ENCODE measurements at regions not wholly inside any gene's neighbourhood (a gene's known extent, or its start where the extent isn't known, plus 50 kb on each side); places are given as distances from the start of the nearest gene placed in this dataset.

DNA sequence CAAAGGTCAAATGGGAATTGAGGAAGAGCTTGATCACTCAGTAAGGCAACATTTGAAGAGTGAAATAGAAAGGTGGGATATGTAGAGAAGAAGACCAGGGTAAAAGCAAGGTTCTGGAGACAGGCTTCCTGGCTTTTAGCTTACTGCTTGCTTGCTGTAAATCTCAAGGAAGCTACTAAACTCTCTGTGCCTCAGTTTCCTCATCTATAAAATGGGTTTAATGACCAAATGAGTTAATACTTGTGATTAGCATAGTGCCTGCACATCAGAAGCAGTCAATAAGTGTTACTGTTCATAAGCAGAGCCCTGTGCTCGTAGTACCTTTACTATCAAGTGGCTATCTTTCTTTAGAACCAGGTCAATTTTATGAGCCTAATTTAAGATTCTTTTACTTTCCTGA, 222.2 kb upstream of the ITGA4 start:
- intact Hi-C loops (cut with DNase I), result no loop called here

DNA sequence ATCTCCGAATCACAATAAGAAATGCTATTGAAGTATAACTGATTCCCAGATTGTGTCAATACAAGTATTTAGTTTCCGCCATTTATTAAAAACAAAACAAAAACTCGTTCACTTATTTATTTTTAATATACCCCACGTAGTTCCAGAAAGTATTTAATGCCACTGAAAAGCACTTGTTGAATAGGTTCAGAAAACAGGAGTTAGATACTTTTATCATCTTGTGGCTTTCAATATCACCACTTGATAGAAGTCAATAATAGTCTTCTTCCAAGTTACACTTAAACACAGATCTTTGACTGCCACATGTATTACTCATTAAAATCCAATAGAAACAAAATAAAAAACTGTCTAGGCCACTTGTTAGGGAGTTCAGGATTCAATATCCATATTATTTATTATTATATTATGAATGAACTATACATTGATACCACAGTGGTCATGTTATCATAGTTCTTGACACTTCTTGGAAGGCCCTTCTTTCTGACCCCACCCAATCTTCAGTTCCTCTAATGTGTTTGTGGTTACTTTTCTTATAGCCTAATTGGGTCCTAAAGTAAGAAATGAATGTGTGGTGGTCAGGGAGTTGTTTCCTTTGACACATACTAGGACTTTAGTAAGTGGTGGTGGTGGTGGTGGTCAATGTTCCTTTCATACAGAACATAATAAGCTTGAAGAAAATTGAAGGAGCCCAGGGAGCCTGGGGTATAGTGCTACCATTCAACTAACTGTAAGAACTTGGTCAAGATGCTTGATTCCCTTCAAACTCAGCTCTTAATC, 221.3 kb upstream of the ITGA4 start:
- no peak for DNase-seq (ENCODE audit: low spot score)

More for the DNA sequence above, 222.2 kb upstream of the ITGA4 start:
- no peak for DNase-seq (ENCODE audit: low spot score)

DNA sequence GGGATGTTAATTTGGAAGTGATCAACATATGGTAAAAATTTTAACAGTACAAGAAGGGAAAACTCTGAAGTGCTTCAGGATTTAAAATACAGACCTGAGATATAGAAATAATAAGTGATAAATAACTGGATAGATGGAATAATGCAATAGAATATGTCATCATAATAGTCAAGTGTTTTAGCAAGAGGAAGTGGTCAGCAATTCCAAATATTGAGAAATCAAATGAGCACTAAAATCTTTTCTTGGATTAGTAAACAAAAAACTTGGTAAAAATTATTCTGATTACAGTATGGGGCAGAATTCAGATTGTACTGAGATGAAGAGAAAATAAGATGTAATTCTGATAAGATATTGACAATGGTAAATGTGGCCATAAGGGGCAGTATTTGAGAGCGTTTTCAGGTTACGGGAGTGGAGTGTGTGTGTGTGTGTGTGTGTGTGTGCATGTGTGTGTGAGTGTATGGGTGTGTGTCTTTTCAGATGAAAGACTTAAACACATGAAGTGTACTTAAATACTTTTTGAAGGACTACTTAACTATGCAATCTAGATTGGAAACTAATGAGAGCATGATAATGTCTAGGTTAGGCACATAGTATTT, 217.9 kb upstream of the ITGA4 start:
- no peak for DNase-seq (ENCODE audit: low spot score)
- intact Hi-C loops (cut with DNase I), result no loop called here

More for the DNA sequence above, 221.3 kb upstream of the ITGA4 start:
- intact Hi-C loops (cut with DNase I), result no loop called here

DNA sequence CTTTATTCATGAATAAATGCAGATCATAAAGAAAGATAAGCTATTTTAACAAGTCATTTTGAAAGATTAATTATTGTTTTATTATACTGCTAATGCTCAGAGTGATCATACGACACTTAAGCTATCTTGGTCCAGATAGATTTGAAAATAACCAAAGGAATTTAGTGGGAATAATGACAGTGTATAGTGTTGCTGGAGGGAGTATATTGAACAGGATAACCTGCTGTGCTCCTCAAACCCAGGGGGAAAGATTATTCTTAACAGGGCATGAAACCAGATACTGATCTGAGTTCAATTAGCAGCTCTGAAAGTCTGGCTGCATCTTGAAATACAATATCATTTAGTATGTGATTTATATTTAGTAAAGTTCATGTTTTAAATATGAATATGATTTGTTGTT, 216.3 kb upstream of the ITGA4 start:
- intact Hi-C loops (cut with DNase I), result no loop called here
- no peak for DNase-seq (ENCODE audit: low spot score)

DNA sequence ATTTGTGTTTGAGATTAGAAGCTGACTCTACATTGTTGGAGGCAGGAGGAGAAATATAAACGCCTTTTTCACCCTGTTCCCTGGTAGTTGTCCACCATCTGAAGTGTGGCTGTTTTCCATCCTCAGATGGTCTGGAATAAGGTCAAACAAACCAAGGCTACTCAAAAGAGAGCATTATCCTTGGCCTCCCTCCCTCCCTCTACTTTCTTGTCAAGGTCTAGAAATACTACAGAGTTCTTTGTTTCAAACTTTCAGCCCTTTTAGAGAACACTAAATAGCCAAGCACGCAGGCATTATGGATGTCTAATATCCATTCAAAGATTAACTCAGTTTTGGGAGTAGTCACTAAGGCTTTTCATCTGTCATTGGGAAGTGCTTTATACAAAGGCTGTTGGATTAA, 215.8 kb upstream of the ITGA4 start:
- intact Hi-C loops (cut with DNase I), result no loop called here
- DNase-seq (ENCODE audit: low spot score), result no peak

DNA sequence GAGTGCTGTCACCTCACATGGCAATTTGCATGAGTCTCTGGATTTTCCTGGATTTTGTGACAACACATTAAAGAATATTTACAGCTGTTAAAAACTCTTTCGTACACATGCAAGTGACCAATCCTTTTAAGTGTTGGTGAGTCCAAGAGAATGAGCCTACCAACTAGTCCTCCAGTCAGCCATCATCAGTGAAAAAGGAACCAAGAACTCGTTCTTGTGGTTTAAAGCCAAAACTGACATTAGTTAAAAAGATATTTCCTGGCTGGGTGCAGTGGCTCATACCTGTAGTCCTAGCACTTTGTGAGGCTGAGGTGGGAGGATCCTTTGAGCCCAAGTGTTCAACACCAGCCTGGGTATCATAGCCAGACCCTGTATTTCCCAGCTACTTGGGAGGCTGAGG, 215.4 kb upstream of the ITGA4 start:
- DNase-seq (ENCODE audit: low spot score), result no peak
- intact Hi-C loops (cut with DNase I), result no loop called here

DNA sequence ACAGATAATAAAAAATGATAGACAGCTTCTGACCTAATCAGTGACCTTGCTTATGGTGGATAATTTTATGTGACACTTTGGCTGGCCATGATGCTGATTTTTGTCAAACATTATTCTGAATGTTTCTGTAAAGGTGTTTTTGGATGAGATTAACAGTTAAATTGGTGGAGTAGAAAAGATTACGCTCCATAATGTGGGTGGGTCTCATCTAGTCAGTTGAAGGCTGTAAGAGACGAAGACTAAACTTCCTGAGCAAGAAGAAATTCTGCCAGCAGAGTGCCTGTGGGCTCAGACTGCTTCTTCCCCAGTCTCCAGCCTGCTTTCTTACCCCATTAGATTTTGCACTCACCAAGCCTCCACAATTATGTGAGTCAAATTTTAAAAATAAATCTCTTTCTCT, 214.9 kb upstream of the ITGA4 start:
- intact Hi-C loops (cut with DNase I), result no loop called here
- DNase-seq (ENCODE audit: low spot score), result no peak

DNA sequence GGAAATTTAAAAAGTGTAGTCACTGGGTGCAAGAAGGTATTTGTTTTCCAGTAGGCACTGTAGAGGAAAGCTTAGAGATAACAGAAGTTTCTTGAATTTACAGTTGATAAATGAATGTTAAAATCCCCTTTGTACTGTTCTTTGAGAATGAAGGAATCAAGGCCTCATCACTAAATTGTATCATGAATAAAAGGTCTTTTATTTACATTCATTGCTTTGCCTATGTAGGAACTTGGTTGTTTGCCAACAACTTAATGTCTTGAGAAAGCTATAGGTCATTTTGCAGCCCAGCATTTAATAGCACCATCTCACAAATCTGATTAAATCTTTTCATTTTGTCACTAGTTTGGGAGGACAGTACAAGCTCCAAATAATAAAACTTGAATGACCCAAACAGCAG, 213.9 kb upstream of the ITGA4 start:
- DNase-seq (ENCODE audit: low spot score), result no peak
- intact Hi-C loops (cut with DNase I), result no loop called here

DNA sequence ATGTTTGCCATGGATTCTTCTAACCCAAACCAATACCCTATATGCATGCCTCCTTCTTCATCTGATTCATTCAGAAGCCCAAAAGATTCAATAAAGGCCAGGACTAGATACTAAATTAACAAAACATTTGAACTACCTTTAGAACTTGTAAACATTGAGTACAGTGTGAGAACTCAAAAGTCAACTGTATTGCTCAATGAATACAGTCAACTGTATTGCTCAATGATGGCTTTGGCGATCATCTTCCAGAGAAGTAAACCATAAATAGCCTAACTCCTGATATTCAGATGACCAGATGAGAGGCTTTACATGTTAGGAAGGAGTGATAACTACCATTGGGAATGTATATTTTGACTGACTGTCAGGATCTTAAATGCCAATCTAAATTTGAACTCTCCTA, 206.5 kb upstream of the ITGA4 start:
- intact Hi-C loops (cut with DNase I), result no loop called here
- DNase-seq (ENCODE audit: low spot score), result no peak

DNA sequence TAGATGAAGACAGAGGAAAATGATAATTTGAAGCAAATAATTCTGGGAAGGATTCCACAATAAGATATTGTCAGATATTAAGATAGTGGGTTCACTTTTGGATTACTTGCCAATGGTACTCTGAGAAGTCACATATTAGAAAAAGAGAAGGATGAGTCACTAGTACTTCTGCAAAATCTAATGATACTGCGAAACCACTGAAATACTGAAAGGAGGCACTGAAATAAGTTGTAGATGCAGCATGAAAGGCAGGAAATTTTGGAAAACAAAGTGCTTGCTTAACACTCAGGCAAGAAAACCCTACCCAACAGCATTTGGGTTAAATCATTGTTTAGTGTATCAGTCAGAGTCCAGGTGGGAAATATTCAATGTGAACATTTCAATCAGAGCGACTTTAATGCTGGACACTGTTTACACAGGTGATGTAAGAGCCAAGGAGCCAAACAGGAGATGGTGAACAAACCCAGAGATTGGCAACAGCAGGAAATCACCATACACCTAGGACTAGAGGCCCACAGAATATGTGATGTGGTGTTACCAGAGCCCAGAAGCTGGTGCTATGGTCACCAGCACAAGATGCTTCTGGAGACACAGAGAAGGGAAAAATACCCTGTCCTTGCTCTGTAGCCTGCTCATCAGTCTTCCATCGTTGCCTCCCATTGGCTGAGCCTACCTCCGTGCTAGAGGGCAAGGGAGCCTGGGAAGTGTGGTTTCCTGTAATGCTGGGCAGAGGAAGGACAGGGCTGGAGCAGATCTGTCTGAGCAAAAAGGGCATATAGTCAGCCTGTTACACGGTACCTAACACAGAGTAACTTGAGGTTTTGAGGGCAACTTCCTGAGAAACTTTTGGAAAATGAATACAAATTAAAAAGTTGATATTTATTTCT, 204.7 kb upstream of the ITGA4 start:
- intact Hi-C loops (cut with DNase I), result loop anchor here (1.0 kb wide), 1 partner anchor 10 kb away; no protein-coding TSS in a partner anchor
- DNase-seq (ENCODE audit: low spot score), result no peak

DNA sequence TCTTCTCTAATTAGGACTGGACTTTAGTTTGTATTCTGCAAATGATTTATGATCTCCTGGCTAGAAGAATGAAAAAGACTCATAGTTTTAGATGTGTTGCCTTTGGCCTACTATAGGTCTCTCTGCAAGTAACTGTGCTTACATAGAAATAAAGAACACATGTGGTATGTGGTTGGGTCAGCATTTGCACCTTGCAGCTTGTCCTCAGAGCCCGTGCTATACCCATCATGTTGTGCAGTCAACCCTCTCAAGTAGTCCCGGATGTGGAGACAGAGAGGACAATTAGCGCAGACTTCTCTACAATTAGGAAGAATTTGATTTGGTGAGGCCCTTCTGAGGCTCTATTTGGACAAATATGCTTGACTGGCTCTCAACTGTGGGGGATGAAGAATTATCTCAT, 203.7 kb upstream of the ITGA4 start:
- no peak for DNase-seq (ENCODE audit: low spot score)
- intact Hi-C loops (cut with DNase I), result no loop called here

DNA sequence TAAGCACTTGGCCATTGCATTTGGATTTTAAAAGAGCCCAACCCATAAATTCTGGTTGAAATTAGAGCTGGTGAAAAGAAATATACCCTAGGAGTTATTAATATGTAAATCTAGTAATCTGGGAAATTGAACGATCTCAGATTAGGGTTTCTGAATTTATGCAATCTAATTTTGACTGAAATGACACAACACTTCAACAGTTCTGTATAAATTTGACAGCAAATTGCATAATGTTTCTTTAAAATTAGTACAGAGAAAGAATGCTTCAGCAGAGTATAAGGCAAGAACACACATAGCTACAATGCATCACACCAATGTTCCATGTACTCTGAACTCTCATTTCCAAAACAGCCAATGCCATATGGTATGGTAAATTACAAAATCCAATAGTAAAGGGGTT, 201.5 kb upstream of the ITGA4 start:
- no peak for DNase-seq (ENCODE audit: low spot score)
- intact Hi-C loops (cut with DNase I), result no loop called here

DNA sequence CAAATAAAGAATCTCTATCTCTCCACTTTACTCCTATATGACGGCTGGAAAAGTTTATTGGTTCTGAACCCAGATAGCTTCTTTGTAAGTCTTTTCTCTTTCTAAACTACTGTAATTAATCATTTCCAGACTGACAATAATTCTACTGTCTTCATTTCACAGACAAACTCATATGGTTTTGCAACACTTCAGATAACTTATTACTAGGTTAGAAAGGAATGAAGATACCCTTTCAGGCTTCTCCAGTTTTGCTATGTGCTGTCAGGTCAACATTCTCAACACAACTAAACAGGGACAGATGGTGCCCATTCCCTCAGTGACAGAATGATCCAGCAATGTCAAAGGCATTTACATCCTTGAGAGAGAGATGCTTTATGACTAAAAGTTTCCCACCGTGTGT, 198.5 kb upstream of the ITGA4 start:
- no peak for DNase-seq (ENCODE audit: low spot score)
- intact Hi-C loops (cut with DNase I), result no loop called here

DNA sequence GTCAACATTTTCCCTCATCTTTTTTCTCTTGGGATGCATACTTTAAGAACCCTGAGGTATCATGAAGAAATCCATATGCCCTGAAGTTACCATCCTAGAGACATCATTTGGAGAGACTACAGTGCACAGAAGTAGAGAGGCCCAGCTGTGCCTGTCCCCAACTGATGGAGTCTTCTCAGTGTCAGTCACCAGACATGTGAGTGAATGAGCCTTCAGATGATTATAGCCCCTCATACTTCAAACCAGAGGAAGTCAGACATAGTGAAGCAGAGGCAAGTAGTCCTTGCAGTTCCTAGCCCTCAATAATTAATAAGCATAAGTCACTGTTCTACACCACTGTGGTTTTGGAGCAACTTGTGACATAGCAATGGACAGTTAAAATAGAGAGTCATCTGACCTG, 194.4 kb upstream of the ITGA4 start:
- intact Hi-C loops (cut with DNase I), result loop anchor here (1.0 kb wide), 1 partner anchor 10 kb away; no protein-coding TSS in a partner anchor
- DNase-seq (ENCODE audit: low spot score), result no peak

DNA sequence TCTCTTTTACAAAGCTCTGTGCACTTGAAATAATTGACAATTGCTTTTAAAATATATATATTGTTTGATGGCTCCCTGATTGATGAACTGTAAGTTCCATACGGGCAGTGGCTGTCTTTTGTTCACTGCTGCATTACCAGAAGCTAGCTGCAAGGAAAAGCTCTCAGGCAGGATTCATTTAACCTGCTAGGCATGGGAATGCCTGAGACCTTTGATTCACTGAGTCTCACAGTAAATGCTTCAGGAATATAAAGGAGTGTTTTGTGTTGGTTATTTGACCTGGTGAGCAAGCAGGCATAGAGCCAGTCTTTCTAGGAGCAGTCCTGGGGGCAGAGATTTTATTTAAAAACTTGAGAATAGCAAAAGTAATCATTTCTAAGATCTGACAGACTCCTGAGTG, 193.2 kb upstream of the ITGA4 start:
- no peak for DNase-seq (ENCODE audit: low spot score)
- intact Hi-C loops (cut with DNase I), result no loop called here

DNA sequence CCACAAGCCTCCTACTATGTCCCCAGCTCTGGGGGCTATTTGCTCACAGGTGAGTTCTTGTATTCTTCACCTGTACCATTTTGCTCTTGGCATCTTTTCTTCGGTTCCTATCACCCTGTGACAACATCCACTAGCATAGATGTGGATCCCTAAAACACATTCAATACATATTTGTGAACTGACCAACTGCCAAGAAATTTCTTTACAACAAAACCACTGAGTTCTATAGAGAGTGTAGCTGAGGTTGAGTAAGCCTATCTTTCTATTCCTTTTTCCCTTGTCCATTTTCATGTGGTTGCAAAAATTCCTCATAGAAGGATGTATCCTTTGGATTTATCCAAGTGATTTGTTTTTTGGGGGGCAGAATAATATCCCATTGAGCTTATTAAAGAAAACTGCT, 192.7 kb upstream of the ITGA4 start:
- DNase-seq (ENCODE audit: low spot score), result no peak
- intact Hi-C loops (cut with DNase I), result no loop called here

DNA sequence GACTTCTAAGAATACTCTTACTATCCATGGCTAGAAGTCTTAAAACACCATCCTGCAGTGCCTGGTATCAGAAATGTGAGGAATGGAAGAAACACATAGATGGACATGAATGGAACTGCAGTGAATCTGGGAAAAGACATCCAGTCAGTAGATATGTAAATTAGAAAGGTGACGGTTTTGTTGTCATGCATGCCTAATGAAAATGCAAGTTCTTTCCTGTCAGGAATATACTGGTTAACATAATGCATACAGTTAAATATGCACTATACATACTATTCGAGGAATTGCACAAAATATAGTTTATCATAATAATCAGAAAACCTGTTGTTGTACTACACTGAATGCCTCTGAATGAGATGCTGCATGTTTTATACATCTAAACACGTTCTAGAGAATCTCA, 190.6 kb upstream of the ITGA4 start:
- intact Hi-C loops (cut with DNase I), result no loop called here
- no peak for DNase-seq (ENCODE audit: low spot score)

DNA sequence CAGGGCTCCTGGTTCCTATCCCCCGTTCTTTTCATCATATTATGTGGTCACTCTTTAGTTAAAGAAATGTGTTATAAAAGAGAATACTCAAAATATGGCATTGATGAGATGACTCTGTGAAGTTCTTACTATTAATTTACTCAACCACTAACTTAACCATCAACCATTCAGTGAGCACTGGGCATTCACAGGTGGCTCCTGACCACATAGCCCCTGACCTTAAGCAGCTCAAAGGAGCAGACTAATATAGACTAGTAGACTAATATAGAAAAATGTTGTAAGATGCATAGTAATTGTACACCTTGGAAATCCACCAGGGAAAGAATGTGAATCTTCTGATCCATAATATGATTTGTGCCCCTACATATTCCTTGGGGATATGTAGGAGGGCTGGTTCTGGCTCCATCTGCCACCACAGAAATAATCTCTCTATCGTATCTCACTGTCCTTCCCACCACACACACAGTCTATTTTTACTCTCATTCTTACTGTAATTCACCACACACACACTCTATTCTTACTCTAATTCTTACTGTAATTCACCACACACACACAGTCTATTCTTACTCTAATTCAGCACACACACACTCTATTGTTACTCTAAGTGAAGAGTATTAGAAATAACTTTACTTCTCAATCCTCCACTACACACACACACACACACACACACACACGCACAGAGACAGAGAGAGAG, 188.9 kb upstream of the ITGA4 start:
- no peak for DNase-seq (ENCODE audit: low spot score)
- intact Hi-C loops (cut with DNase I), result no loop called here

DNA sequence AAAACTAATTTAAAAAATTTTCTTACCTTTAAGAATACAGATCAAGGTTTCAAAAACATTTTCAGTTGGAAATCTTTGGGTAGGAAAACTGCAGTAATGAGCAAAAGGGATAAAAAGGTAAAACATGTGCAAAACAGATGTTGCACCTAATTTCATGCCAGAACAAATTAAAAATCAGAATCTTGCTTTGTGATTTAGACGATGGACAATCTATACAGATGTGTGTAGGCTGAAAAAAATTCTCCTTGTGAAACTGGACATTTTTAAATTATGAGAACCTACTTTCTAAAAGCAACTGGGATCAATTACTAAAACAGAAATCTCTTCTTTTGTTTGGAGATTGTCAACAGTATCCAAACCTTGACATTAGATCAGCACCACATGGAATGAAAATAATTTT, 183.2 kb upstream of the ITGA4 start:
- intact Hi-C loops (cut with DNase I), result no loop called here
- DNase-seq (ENCODE audit: low spot score), result no peak

DNA sequence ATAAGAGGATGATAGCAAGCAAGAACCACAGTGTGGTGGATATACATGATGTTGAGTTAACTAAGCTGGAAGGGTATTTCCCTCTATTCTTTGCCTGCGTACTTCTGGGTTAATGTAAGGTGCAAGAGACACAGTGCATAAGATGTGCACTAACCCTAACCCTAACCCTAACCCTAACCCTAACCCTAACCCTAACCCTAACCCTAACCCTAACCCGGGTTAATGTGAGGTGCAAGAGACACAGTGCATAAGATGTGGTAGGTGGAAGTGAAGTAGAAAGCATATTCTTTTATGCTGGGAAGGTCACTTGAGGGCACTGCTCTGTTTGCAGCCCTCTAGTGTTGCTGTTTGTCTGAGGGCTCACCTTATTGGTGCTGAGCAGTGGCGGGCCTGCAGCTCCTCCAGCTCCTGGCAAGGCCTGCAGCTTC, 181.5 kb upstream of the ITGA4 start:
- no peak for DNase-seq (ENCODE audit: low spot score)
- intact Hi-C loops (cut with DNase I), result no loop called here

All from cardiac septum (tissue), 1 donor.